ENCODE measurements at regions not wholly inside any gene's neighbourhood (a gene's known extent, or its start where the extent isn't known, plus 50 kb on each side); places are given as distances from the start of the nearest gene placed in this dataset.

DNA sequence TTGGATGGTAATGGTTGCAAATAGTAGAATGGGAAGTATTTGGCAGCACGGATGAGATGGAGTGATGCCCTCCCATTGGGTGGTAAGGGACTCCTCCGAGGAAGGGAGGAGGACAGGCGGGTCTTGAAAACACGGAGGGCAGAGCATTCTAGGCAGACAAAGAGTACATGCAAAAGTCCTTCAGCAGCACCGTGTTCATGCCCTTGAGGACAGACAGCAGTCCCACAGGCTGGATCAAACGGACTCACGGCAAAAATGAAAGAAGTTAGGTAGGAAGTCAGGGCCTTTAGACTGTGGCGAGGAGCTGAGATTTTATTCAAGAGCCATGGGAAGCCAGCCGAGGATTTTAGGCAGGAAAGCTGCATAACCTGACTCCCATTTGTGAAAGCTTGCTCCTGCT, 253.9 kb downstream of the RHOU start:
- Histone ChIP-seq H3K4me3 (ENCODE audit: low read depth, low read length) (no peak overlapping the region), H3K27ac (ENCODE audit: low read depth, low read length) (no peak overlapping the region), H3K9me3 (ENCODE audit: control insufficient read depth, insufficient read depth, low read length) (no peaks in the 10 kb centered on the region), H3K27me3 (ENCODE audit: control insufficient read depth, insufficient read depth, low read length) (peaks cover 12% of the 10 kb centered on the region)
- ChIA-PET CTCF (no interaction called here), POLR2A (no interaction called here)
- no peak for DNase-seq (ENCODE audit: low read depth, low spot score)
- TF ChIP-seq, protein P1, sequence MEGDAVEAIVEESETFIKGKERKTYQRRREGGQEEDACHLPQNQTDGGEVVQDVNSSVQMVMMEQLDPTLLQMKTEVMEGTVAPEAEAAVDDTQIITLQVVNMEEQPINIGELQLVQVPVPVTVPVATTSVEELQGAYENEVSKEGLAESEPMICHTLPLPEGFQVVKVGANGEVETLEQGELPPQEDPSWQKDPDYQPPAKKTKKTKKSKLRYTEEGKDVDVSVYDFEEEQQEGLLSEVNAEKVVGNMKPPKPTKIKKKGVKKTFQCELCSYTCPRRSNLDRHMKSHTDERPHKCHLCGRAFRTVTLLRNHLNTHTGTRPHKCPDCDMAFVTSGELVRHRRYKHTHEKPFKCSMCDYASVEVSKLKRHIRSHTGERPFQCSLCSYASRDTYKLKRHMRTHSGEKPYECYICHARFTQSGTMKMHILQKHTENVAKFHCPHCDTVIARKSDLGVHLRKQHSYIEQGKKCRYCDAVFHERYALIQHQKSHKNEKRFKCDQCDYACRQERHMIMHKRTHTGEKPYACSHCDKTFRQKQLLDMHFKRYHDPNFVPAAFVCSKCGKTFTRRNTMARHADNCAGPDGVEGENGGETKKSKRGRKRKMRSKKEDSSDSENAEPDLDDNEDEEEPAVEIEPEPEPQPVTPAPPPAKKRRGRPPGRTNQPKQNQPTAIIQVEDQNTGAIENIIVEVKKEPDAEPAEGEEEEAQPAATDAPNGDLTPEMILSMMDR (IDR thresholded peaks at IDR 0.05; ENCODE audit: low read depth, low read length) = no peak

DNA sequence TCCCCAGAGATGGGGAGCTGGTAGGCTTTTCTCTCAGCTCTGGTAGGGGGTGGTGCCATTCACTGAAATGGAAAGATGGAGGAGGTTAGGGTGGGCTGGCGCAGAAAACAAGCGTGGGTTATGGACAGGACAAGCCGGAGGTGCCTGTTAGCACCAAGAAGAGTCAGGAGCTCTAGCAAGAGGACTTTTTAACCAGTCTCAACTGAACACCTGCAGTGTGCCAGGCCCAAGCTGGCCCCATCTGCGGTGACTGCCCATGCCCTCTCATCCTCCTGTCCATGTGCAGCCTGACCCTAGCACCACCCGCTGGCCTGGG, 254.4 kb downstream of the RHOU start:
- H3K27me3 ChIP-seq (ENCODE audit: control insufficient read depth, insufficient read depth, low read length) = peaks cover 13% of the 10 kb centered on the region
- ChIA-PET CTCF (no interaction called here), POLR2A (interaction anchor here (0.7 kb wide), 1 partner anchor 1834 kb away, joined by 6 read pairs; no protein-coding TSS in a partner anchor)
- no peak overlapping the region for H3K27ac ChIP-seq (ENCODE audit: low read depth, low read length)
- TF ChIP-seq, protein P1 (IDR thresholded peaks at IDR 0.05; ENCODE audit: low read depth, low read length) = no peak
- H3K4me3 ChIP-seq (ENCODE audit: low read depth, low read length) = no peak overlapping the region
- H3K9me3 ChIP-seq (ENCODE audit: control insufficient read depth, insufficient read depth, low read length) = no peaks in the 10 kb centered on the region
- DNase-seq (ENCODE audit: low read depth, low spot score) = no peak

DNA sequence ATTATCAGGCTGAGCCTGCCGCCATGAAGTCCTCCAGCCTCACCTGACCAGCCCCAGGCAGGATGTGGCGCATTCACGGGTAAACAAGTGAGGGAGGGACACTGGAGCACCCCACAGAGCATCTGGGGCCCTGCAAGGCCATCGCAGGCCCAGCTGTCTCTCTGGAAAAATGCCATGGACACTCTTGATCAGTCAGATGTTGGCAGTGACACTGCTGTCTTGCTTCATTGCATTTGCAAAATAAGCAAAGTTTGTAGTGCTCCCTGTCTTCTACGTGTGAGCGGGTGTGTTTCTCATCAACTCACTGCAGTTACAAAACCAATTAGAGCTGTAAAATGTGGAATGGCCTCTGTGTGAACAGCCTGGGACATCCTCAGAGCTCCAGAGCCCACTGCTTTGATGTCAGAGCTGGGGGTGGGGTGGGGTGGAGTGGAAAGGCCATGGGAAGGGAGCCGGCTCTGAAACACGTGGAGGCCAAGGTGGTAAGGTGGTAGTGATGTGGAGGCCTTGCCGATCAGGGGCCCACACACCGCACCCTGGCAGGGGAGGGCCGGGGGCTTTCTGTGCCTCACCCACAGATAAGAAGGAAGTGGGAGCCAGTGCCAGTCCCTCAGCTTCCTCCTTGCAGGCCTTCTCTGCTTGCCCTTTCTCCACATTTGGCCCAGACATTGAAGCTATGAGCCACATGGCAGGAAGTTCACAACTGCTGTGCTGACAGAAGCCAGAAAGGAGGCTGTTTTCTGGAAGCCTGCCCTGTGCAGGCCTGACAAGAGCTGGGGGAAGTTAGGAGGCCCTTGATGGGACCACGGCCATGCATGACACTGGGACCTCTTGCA, 254.9 kb downstream of the RHOU start:
- CTCF ChIA-PET = no interaction called here
- H3K27me3 ChIP-seq (ENCODE audit: control insufficient read depth, insufficient read depth, low read length) = peaks cover 12% of the 10 kb centered on the region
- DNase-seq (ENCODE audit: low read depth, low spot score) = no peak
- H3K4me3 ChIP-seq (ENCODE audit: low read depth, low read length) = no peak overlapping the region
- H3K27ac ChIP-seq (ENCODE audit: low read depth, low read length) = no peak overlapping the region
- H3K9me3 ChIP-seq (ENCODE audit: control insufficient read depth, insufficient read depth, low read length) = no peaks in the 10 kb centered on the region
- POLR2A ChIA-PET = interaction anchor here (0.7 kb wide), 1 partner anchor 1833 kb away, joined by 6 read pairs; no protein-coding TSS in a partner anchor
- TF ChIP-seq, protein P1 (IDR thresholded peaks at IDR 0.05; ENCODE audit: low read depth, low read length) = no peak

DNA sequence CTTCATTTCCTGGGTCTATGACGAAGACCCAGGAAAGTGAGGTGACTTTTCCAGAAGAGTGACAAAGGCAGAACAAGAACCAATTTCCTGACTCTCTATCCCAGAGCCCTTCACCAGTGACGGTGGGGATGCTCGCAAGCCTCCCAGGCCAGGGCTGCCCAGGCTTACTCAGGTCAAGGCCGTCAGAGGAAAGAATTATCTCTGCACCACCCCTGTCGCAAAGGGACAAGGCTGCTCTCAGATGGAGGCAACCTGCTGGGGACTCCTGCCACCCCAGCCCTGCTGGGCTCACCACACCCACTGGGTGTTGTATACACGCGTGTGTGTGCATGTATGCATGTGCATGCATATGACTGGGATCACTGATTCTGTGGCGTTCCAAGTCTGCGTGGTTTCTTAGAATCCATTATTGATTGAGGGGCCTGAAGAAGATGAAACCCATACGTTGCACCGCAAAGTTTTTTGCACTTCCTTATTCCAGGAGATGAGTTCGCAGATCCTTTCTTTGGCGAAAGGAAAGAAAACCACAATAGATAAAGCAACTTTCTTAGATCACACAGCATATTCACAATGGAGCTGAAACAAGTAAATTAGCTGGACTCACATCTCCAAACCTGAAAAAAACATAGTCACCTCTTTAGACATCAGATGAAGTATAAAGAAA, 255.8 kb downstream of the RHOU start:
- Histone ChIP-seq H3K9me3 (ENCODE audit: control insufficient read depth, insufficient read depth, low read length) (no peaks in the 10 kb centered on the region), H3K27ac (ENCODE audit: low read depth, low read length) (no peak overlapping the region), H3K4me3 (ENCODE audit: low read depth, low read length) (no peak overlapping the region), H3K27me3 (ENCODE audit: control insufficient read depth, insufficient read depth, low read length) (peaks cover 11% of the 10 kb centered on the region)
- ChIA-PET CTCF (no interaction called here), POLR2A (no interaction called here)
- TF ChIP-seq, protein P1 (IDR thresholded peaks at IDR 0.05; ENCODE audit: low read depth, low read length) = no peak
- DNase-seq (ENCODE audit: low read depth, low spot score) = no peak

- CTCF ChIA-PET = no interaction called here
- H3K9me3 ChIP-seq (ENCODE audit: control insufficient read depth, insufficient read depth, low read length) = no peaks in the 10 kb centered on the region
- H3K27ac ChIP-seq (ENCODE audit: low read depth, low read length) = no peak overlapping the region
- H3K27me3 ChIP-seq (ENCODE audit: control insufficient read depth, insufficient read depth, low read length) = peaks cover 11% of the 10 kb centered on the region
- TF ChIP-seq, protein P1 (IDR thresholded peaks at IDR 0.05; ENCODE audit: low read depth, low read length) = no peak
- POLR2A ChIA-PET = no interaction called here
- DNase-seq (ENCODE audit: low read depth, low spot score) = no peak
- H3K4me3 ChIP-seq (ENCODE audit: low read depth, low read length) = no peak overlapping the region
Observed at GRCh38 chr1:228992044-228992443, 256.8 kb downstream of the RHOU start.

Data from AG04450 (cell line).